PC-9 (cell line): ENCODE measurements at regions not wholly inside any gene's neighbourhood (a gene's known extent, or its start where the extent isn't known, plus 50 kb on each side); places are given as distances from the start of the nearest gene placed in this dataset.

Source experiments
- CTCF ChIP-seq: fragments of 200-600 bp; sonication (generic); conservative IDR thresholded peaks from 2 replicates; pipeline ENCODE4 v1.6.1; 2017; ENCODE audit warnings: mixed run types, antibody characterized with exemption, mild to moderate bottlenecking, moderate library complexity
- EZH2 ChIP-seq: fragments of 200-600 bp; sonication (generic); IDR thresholded peaks from 2 replicates; pipeline ENCODE4 v1.8.0; 2017; ENCODE audit warnings: antibody characterized with exemption, low read depth

- TF ChIP-seq CTCF (no peak; the same call in 1 of the 2 replicates), EZH2 (no peak)
Measured at GRCh38 chr20:37616110-37616425, 77.8 kb upstream of the CTNNBL1 start.
